WI38 (cell line): ENCODE measurements at regions not wholly inside any gene's neighbourhood (a gene's known extent, or its start where the extent isn't known, plus 50 kb on each side); places are given as distances from the start of the nearest gene placed in this dataset.

ENCODE experiments used
- H3K4me3 ChIP-seq: 2 replicates; pipeline ENCODE4 v1.5.1; 2011; ENCODE audit warnings: low read depth, mild to moderate bottlenecking, control low read depth, low read length
- CTCF ChIP-seq: IDR thresholded peaks from 2 replicates; pipeline ENCODE4 v1.5.1; 2012; ENCODE audit warnings: low read depth, mild to moderate bottlenecking, control low read depth, low read length

GRCh38 chr5:125834438-125835115 is 588.6 kb upstream of the GRAMD2B start:
- no peak overlapping the region for H3K4me3 ChIP-seq
- no peak for TF ChIP-seq CTCF

- no peak overlapping the region for H3K4me3 ChIP-seq
- TF ChIP-seq CTCF = peak; percentile 69
Measured at GRCh38 chr5:125835293-125836172, 587.7 kb upstream of the GRAMD2B start.

- H3K4me3 ChIP-seq = no peak overlapping the region
- TF ChIP-seq CTCF = no peak
Measured at GRCh38 chr5:125836256-125836655, 587.0 kb upstream of the GRAMD2B start.

- no peak for TF ChIP-seq CTCF
Measured at GRCh38 chr5:125837866-125838265, 585.3 kb upstream of the GRAMD2B start.

GRCh38 chr5:125847561-125847960 is 575.6 kb upstream of the GRAMD2B start:
- no peak overlapping the region for H3K4me3 ChIP-seq
- TF ChIP-seq CTCF = no peak

More at GRCh38 chr5:125837866-125838265, 585.3 kb upstream of the GRAMD2B start:
- H3K4me3 ChIP-seq = no peak overlapping the region

- H3K4me3 ChIP-seq = no peak overlapping the region
- no peak for TF ChIP-seq CTCF
Measured at GRCh38 chr5:125848751-125849150, 574.5 kb upstream of the GRAMD2B start.

GRCh38 chr5:125856949-125857348 is 566.3 kb upstream of the GRAMD2B start:
- no peak overlapping the region for H3K4me3 ChIP-seq
- TF ChIP-seq CTCF = no peak
